SU-DHL-6 (cell line): ENCODE measurements at regions not wholly inside any gene's neighbourhood (a gene's known extent, or its start where the extent isn't known, plus 50 kb on each side); places are given as distances from the start of the nearest gene placed in this dataset.

ENCODE experiments used
- H2AFZ ChIP-seq: fragments of 200-600 bp; sonication (generic); 2 replicates; pipeline ENCODE4 v1.6.1; 2014; ENCODE audit warnings: low read depth, mild to moderate bottlenecking, moderate library complexity, mixed read lengths, antibody characterized with exemption, low read length; ENCODE audit not compliant: severe bottlenecking
- H3F3A ChIP-seq: fragments of 200-600 bp; shearing (Covaris generic); 2 replicates; pipeline ENCODE4 v1.6.0; 2016; ENCODE audit warnings: antibody characterized with exemption, mild to moderate bottlenecking; ENCODE audit not compliant: insufficient read depth
- H3K27ac ChIP-seq: fragments of 200-600 bp; sonication (generic); 2 replicates; pipeline ENCODE4 v1.5.1; 2016; ENCODE audit warnings: low read depth, mild to moderate bottlenecking, low read length, moderate library complexity, mixed read lengths
- H3K27me3 ChIP-seq: fragments of 200-600 bp; sonication (generic), shearing (Covaris generic); 2 replicates; pipeline ENCODE4 v1.6.0; 2014; ENCODE audit warnings: mild to moderate bottlenecking, low read length
- H3K36me3 ChIP-seq: fragments of 200-600 bp; sonication (generic); 2 replicates; pipeline ENCODE4 v1.6.1; 2014; ENCODE audit warnings: mild to moderate bottlenecking, low read length, mixed read lengths
- H3K4me2 ChIP-seq: fragments of 300-600, 200-600 bp; shearing (Covaris generic), sonication (generic); 2 replicates; pipeline ENCODE4 v1.6.0; 2014; ENCODE audit warnings: low read length, low read depth, mild to moderate bottlenecking; ENCODE audit not compliant: poor library complexity, severe bottlenecking
- H3K4me3 ChIP-seq: fragments of 200-600 bp; sonication (generic); 2 replicates; pipeline ENCODE4 v1.5.1; 2014; ENCODE audit warnings: antibody characterized with exemption, low read length, mild to moderate bottlenecking, mixed read lengths; ENCODE audit not compliant: insufficient read depth, poor library complexity, severe bottlenecking
- H3K79me2 ChIP-seq: fragments of 200-600 bp; sonication (generic); 2 replicates; pipeline ENCODE4 v1.6.1; 2014; ENCODE audit warnings: mild to moderate bottlenecking, low read length, moderate library complexity; ENCODE audit not compliant: insufficient read depth
- H3K9ac ChIP-seq: fragments of 200-600 bp; sonication (generic); 2 replicates; pipeline ENCODE4 v1.7.0; 2014; ENCODE audit warnings: mild to moderate bottlenecking, low read length
- H3K9me2 ChIP-seq: fragments of 200-600 bp; sonication (generic); replicated peaks from 2 replicates; pipeline ENCODE4 v1.6.1; 2014; ENCODE audit warnings: low read length; ENCODE audit not compliant: insufficient read depth
- H3K9me3 ChIP-seq: fragments of 200-600 bp; sonication (generic); 2 replicates; pipeline ENCODE4 v1.6.1; 2014; ENCODE audit warnings: low read length, mixed read lengths; ENCODE audit not compliant: insufficient read depth
- H4K20me1 ChIP-seq: fragments of 200-600 bp; sonication (generic); 2 replicates; pipeline ENCODE4 v1.6.1; 2014; ENCODE audit warnings: low read depth, mild to moderate bottlenecking, antibody characterized with exemption, low read length, moderate library complexity, mixed read lengths
- CTCF ChIP-seq: fragments of 200-600 bp; sonication (generic); IDR thresholded peaks from one replicate; pipeline ENCODE4 v1.5.1; 2017; ENCODE audit warnings: antibody characterized with exemption, mild to moderate bottlenecking, low read length, moderate library complexity; ENCODE audit not compliant: insufficient read depth, poor library complexity, severe bottlenecking
- EZH2phosphoT487 ChIP-seq: fragments of 200-600 bp; sonication (generic), shearing (Covaris generic); conservative IDR thresholded peaks from 2 replicates; pipeline ENCODE4 v1.6.1; 2018; ENCODE audit warnings: mild to moderate bottlenecking, antibody characterized with exemption, low read length, moderate library complexity, mixed read lengths

- Histone ChIP-seq H3K36me3 (no peaks in the 10 kb centered on the region), H3K9me3 (no peaks in the 10 kb centered on the region), H3K9ac (no peak overlapping the region), H3K4me3 (no peak overlapping the region), H3F3A (no peaks in the 10 kb centered on the region), H2AFZ (no peak overlapping the region), H3K27me3 (no peaks in the 10 kb centered on the region), H3K27ac (no peak overlapping the region), H3K9me2 (no peaks in the 10 kb centered on the region), H3K4me2 (no peak overlapping the region), H4K20me1 (no peaks in the 10 kb centered on the region), H3K79me2 (no peaks in the 10 kb centered on the region)
- TF ChIP-seq EZH2phosphoT487 (no peak), CTCF (no peak)
These were observed 153.6 kb upstream of the LINGO1 start for GRCh38 chr15:77786181-77786890.

DNA sequence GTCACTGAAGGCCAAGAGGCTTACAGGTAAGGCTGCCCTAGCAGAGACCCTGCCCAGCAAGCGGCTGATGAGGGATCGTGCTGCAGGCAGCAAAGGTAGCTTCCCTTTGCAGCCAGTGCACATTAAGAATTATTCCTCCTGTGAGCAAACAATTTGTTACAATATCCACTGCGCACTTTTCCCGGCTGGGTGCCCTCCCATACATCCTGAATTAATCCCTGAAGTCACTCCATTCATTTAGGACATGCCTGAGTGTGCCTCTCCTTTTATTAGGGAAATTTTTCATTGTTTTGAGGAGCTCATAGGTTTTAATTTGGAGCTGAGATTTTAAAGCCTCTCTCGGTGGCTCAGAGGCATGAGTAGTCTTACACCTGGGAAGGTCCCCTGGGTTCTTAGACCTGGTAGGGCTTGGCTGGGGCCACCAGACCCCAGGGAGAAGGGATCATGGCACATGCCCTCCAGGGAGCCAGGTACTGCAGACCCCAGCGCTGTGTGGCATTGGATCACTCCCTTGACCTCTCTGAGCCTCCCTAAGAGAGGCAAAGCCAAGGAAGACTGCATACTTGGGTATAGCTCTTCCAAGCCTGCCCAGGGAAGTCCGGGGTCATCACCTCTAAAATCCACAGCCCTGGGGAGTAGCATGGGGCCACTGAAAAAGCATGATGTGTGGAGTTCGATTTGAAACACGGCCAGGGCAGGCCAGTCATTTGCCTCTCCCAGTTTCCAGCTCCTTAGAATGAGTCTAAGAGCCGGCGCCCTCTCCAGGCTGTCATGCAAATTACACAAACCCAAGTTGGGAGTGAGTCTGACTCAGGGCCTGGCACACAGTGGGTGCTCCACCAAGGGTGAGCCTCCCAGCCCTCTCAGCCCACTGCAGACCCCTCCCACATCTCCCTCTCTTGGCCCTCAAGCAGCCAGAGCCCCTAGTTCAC, 151.9 kb upstream of the LINGO1 start:
- no peak overlapping the region for H3K4me3 ChIP-seq
- no peak overlapping the region for H2AFZ ChIP-seq
- no peaks in the 10 kb centered on the region for H3K9me3 ChIP-seq
- H3K27me3 ChIP-seq: no peaks in the 10 kb centered on the region
- no peaks in the 10 kb centered on the region for H4K20me1 ChIP-seq
- H3K27ac ChIP-seq: no peak overlapping the region
- H3F3A ChIP-seq: no peaks in the 10 kb centered on the region
- no peaks in the 10 kb centered on the region for H3K9me2 ChIP-seq
- TF ChIP-seq EZH2phosphoT487 (no peak), CTCF (peak; percentile 48)
- H3K4me2 ChIP-seq: no peak overlapping the region
- H3K36me3 ChIP-seq: no peaks in the 10 kb centered on the region
- no peak overlapping the region for H3K9ac ChIP-seq
- no peaks in the 10 kb centered on the region for H3K79me2 ChIP-seq

DNA sequence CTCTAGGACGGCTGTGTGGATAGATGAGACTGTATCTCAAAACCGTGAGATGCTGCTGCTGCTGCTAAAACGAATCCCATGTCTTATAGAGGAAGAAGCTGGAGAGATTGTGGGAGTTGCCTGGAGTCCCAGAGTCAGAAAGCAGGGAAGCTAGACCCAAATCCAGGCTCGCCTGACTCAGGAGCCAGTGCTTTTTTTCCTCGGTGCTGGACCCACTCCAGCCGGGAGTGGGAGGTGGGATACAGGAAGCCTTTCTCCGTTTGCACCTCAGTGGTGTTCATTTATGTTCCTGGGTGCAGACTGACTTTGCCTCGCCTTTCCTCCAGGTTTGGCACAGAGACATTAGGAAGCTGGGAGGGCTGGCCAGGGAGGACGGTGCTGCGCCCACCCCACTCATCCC, 150.9 kb upstream of the LINGO1 start:
- no peak for TF ChIP-seq EZH2phosphoT487
- no peak for TF ChIP-seq CTCF
- Histone ChIP-seq H2AFZ (no peak overlapping the region), H3K79me2 (no peaks in the 10 kb centered on the region), H3K36me3 (no peaks in the 10 kb centered on the region), H3K9ac (no peak overlapping the region), H3K9me2 (no peaks in the 10 kb centered on the region), H3K27me3 (no peaks in the 10 kb centered on the region), H3F3A (no peaks in the 10 kb centered on the region), H3K9me3 (no peaks in the 10 kb centered on the region), H3K27ac (no peak overlapping the region), H4K20me1 (no peaks in the 10 kb centered on the region), H3K4me3 (no peak overlapping the region), H3K4me2 (no peak overlapping the region)
